HEK293T (cell line): ENCODE measurements at regions not wholly inside any gene's neighbourhood (a gene's known extent, or its start where the extent isn't known, plus 50 kb on each side); places are given as distances from the start of the nearest gene placed in this dataset.

Experiments used
- ARNT ChIP-seq: fragments of 450-650 bp; IDR thresholded peaks from 2 replicates; pipeline ENCODE4 v1.6.1; 2017; ENCODE audit warnings: mild to moderate bottlenecking
- BHLHE40 ChIP-seq: fragments of 450-650 bp; IDR thresholded peaks from 2 replicates; pipeline ENCODE4 v1.6.1; 2016; ENCODE audit warnings: mild to moderate bottlenecking, moderate library complexity, borderline replicate concordance
- ELF4 ChIP-seq: fragments of 450-650 bp; IDR thresholded peaks from 2 replicates; pipeline ENCODE4 v1.6.1; 2017; ENCODE audit warnings: antibody characterized with exemption
- FOXK2 ChIP-seq: fragments of 450-650 bp; IDR thresholded peaks from 2 replicates; pipeline ENCODE4 v1.6.1; 2016; ENCODE audit warnings: mild to moderate bottlenecking
- FOXM1 ChIP-seq: fragments of 450-650 bp; IDR thresholded peaks from 2 replicates; pipeline ENCODE4 v1.6.1; 2017; ENCODE audit warnings: mild to moderate bottlenecking, borderline replicate concordance
- HDGF ChIP-seq: fragments of 450-650 bp; IDR thresholded peaks from 2 replicates; pipeline ENCODE4 v1.6.1; 2017; ENCODE audit warnings: antibody characterized with exemption, borderline replicate concordance
- LEF1 ChIP-seq: fragments of 450-650 bp; IDR thresholded peaks from 2 replicates; pipeline ENCODE4 v1.6.1; 2017; ENCODE audit warnings: mild to moderate bottlenecking, borderline replicate concordance
- NFRKB ChIP-seq: fragments of 450-650 bp; IDR thresholded peaks from 2 replicates; pipeline ENCODE4 v1.6.1; 2016; ENCODE audit warnings: mild to moderate bottlenecking, moderate library complexity
- SP1 ChIP-seq: fragments of 450-650 bp; IDR thresholded peaks from 2 replicates; pipeline ENCODE4 v1.6.1; 2017
- SUZ12 ChIP-seq: fragments of 450-650 bp; IDR thresholded peaks from 2 replicates; pipeline ENCODE4 v1.6.1; 2016; ENCODE audit warnings: mild to moderate bottlenecking
- TARDBP ChIP-seq: fragments of 450-650 bp; IDR thresholded peaks from 2 replicates; pipeline ENCODE4 v1.6.1; 2016
- ZNF384 ChIP-seq: fragments of 450-650 bp; IDR thresholded peaks from 2 replicates; pipeline ENCODE4 v1.6.1; 2016
- TF ChIP-seq, protein P1 (sequence below): fragments of 450-650 bp; IDR thresholded peaks from 2 replicates; pipeline ENCODE4 v1.6.1; 2016

DNA sequence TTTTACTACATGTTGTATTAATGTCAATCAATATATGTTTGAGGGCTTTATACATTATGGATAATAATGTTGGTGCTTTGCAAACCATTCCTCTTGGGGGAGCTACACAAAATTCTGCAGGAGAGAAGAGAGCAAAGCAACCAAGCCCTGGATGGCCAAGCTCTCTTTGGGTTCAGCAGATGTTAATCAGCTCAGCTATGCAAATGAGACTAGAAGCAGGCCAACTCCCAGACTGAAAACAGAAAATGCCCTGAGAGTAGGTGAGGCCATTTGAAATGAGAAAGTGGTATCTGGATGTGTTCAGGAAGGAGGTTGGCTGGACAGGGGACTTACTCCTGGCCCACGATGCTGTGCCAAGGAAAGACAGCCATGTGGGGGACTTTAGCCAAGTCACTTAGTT lies 387.0 kb downstream of the BCOR start:
- no peak for TF ChIP-seq SP1
- TF ChIP-seq BHLHE40, result no peak
- no peak for TF ChIP-seq ZNF384
- no peak for TF ChIP-seq ELF4
- no peak for TF ChIP-seq TARDBP
- TF ChIP-seq, protein P1, sequence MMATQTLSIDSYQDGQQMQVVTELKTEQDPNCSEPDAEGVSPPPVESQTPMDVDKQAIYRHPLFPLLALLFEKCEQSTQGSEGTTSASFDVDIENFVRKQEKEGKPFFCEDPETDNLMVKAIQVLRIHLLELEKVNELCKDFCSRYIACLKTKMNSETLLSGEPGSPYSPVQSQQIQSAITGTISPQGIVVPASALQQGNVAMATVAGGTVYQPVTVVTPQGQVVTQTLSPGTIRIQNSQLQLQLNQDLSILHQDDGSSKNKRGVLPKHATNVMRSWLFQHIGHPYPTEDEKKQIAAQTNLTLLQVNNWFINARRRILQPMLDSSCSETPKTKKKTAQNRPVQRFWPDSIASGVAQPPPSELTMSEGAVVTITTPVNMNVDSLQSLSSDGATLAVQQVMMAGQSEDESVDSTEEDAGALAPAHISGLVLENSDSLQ, result no peak
- TF ChIP-seq FOXM1, result no peak
- TF ChIP-seq SUZ12, result no peak
- no peak for TF ChIP-seq NFRKB
- no peak for TF ChIP-seq HDGF
- no peak for TF ChIP-seq ARNT
- TF ChIP-seq LEF1, result no peak
- no peak for TF ChIP-seq FOXK2
